ENCODE measurements at regions not wholly inside any gene's neighbourhood (a gene's known extent, or its start where the extent isn't known, plus 50 kb on each side); places are given as distances from the start of the nearest gene placed in this dataset.

DNA sequence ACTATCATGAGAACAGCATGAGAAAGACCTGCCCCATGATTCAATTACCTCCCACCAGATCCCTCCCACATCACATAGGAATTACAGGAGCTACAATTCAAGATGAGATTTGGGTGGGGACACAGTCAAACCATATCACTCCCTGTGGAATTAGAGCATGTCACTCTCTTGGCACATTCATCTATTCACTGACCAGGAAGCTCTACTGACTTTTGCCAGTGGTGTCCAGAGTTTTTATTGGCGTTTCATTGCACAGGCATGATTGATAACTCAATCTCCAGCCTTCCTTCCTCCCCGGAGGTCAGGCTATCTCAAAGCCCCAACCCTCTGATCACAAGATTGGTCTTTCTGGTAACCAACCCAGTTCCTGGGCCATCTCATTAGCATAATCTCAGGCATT, 478.9 kb upstream of the NRP1 start:
- no peak for DNase-seq (ENCODE audit: low read depth)

DNA sequence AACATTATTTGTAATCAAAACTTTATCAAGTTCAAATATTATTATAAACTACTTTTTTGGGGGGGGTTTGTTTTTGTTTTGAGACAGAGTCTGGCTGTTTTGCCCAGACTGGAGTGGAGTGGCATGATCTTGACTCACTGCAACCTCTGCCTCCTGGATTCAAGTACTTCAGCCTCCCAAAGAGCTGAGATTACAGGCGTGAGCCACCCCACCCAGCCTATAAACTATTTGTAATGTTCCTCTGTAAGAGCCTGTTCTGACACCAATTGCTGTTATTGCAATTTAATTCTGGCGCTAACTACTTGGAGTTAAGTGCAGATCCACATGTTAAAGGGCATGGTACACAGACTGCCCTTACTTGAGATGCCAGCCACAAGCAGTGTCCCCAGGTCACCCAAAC, 478.1 kb upstream of the NRP1 start:
- DNase-seq (ENCODE audit: low read depth): no peak

DNA sequence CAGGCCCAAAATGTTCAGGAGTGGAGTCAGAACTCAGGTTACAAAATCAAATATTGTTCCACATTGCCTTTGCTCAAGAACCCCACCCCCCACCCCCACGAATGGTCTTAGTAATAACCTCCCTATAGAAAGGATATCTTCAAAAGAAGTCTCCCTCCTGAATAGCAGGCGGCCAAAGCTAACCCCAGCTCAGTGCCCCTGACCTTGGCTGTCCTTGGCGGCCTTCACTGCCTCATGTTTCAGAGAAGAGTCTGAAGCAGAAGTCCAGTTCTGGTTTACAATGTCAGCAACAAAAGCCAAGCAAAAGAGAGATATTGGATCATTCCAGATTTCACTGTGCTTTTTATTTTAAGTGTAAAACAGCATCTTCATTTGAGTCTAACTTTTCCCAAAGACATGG, 476.5 kb upstream of the NRP1 start:
- no peak for DNase-seq (ENCODE audit: low read depth)

DNA sequence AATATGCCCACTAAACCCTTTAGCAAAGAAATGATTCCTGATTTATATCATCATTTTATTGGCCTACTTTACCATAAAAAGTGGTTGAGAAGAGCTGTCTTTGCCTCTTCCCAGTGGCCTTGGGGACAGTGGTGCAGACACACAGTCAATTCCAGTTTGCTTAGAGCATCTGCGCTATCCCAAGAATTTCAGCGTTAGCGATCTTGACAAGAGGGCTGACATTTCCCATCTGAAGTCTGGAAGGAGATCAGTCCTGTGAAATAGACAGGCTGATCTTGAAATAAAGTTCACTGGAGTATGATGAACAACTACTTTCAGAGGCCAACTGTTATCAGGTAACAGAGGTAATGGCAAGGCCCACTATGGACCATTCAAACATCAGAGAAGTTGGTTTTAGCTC, 475.3 kb upstream of the NRP1 start:
- no peak for DNase-seq (ENCODE audit: low read depth)

DNA sequence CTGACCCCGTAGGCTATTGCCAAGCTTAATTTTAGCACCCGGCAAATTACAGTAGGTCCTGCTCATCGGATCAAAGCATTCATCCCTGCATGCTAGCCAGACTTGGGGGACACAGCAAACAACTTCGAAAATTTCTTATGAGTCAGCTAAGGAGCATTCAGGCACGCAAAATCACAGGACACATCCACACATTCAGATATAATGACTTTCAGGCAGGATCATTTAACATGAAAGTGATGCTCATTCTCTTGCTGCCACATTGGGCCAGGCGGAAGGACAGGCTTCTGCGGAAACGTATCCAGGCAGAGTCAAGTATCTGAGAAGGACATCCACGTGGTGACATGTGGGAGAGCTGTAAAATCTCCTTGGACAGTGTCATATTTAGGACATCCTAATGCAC, 474.0 kb upstream of the NRP1 start:
- no peak for DNase-seq (ENCODE audit: low read depth)

DNA sequence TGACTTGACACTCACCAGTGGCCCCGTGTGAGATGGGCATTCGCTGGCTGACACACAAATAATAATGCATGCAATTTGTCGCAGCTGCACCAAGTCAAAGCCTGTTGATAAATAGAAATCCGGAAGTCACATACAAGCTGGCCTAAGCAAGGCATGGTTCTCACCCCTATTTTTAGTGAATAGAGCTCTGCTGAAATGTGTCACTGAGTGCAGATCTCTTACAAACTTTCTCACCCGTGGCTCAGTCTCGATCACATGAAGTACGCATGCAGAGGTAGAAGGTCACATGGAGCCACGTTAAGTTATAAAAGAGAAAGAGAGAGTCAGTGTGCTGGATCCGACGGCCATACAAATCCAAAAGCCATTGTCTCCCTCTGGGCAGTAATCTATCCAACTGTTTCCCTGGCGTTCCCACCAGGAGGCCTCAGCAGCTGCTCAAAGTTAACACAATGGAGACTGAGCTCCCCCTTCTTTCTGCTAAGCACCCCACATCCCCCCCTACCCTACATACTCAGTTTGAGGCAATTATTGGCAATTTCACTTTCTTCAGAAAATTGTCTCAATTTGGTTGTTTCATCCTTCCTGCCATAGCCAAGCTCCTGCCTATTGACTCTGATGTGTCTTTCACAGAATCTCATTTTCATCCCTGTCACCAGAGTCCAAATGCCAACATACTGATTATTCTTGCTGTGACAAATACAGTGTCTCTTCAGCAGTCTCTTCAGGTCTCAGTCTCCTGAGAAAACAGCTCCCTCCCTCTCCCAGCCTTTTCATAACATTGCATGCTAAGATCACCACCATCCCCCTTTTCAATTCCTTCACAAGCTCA, 473.3 kb upstream of the NRP1 start:
- no peak for DNase-seq (ENCODE audit: low read depth)

DNA sequence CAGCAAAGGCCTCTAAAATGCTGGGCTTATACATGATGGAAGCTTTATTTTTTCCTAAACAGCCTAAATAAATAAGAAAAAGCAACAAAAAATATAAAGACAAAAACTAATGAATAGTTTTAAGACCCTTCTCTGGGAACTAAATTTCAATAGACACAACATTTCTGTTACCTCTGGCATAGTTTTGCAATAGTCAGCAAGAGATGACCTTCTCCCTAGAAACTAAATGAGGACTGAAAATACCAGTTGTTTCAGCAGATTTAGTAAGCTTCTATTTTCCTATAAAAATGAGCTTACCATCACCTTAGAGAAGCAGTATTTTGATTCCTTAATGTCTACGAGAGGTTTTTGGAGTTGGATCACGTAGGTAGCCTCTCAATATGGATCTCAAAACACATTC, 471.4 kb upstream of the NRP1 start:
- no peak for DNase-seq (ENCODE audit: low read depth)

DNA sequence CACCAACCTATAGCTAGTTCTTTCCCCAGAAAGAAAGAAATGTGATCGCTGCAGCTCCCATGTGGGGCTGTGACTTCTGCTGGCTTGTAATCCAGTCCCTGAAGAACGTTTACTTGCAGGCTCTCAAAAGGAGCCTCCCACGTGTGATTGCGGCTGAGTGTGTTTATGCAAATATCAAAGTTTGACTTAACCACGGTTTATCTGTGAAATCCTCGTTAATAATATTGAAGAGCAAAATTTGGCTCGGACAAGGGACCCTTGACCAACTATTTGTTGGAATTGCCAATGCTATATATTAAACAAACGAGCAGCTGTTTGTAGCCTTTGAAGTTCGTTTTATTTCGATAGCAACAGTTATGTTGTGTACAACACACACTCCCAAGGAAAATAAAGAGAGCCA, 470.1 kb upstream of the NRP1 start:
- no peak for DNase-seq (ENCODE audit: low read depth)

DNA sequence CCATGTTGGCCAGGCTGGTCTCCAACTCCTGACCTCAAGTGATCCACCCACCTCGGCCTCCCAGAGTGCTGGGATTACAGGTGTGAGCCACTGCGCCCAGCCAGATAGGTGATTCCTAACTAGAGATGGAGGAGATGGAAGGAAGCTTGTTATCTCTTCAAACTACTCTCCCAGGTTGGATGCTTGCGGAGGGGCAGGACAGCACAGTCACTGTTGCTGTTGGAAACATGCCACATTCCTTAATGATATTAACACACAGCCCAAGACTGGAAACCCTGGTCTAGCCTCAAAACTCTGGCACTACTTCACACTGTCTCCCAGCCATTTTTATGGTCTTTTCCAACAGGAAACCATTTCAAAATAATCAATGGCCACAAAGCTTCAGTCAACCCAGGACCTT, 468.8 kb upstream of the NRP1 start:
- DNase-seq (ENCODE audit: low read depth): no peak

DNA sequence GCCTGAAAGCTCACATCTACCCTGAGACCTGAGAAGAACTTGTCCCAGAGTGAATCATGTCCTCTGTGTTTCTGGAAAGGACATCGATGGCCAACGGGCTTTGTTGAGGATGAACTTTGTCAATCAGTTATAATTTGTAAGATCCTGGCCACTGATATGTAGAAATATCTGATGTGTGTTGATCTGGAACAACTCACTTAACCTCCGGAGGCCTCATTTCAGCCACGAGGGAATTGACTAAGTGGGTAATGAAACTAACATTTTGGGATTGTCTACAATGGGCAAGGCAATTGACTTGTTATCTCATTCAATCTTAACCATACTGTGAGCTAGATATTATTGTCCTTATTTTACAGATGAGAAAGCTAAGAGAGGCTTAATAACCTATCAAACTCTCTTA, 468.1 kb upstream of the NRP1 start:
- no peak for DNase-seq (ENCODE audit: low read depth)

DNA sequence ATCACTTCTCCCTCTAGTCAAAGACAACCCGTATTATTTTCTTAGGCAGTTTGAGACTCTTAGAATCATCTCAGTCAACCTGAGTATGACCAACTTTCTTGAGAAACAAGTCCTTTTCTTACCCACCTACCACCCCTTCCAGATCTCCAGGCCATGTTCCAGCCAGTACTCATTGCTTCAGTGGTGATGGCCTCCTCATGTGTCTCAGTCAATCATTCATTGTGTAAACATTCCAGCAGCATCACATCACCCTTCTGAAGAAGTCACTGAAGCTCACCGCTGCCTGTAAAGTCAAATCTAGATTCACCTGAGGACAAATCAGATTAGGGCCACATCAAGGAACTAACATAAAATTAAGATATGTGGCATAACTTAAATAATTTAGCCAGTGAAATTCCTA, 467.2 kb upstream of the NRP1 start:
- no peak for DNase-seq (ENCODE audit: low read depth)

DNA sequence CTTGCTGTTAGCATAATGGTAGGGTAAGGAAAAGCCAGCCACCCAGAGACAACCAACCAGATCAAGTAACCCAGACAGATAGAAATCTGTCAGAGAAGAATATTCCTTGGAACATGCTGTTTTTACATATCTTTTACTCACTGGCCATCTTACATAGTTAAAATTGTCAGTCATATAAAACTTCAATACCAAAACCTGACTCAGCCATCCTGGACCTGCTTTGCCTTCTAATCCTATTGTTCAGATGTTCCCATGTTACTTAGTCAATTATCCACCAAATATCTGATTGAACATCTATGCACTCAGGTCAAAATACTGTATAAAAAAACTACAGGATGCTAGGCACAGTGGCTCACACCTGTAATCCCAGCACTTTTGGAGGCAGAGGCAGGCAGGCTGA, 466.5 kb upstream of the NRP1 start:
- no peak for DNase-seq (ENCODE audit: low read depth)

DNA sequence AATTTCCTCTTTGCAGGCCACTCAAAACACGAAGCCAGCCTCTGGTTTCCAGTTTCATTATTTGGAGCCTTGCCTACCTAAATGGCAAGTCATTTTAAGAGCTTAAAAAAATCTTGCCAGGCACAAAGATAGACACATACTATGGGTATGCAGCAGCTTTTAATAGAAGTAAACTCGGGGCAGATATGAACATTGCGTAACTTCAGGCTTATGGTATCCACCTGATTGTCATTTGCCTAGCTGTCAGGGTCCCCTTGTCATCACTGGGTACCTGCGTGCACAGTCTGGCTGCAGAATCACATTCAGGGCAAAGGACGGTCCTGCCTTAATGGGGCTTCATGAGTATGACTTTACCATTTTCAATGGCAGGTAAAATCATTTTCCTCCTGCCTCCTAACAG, 466.1 kb upstream of the NRP1 start:
- no peak for DNase-seq (ENCODE audit: low read depth)

DNA sequence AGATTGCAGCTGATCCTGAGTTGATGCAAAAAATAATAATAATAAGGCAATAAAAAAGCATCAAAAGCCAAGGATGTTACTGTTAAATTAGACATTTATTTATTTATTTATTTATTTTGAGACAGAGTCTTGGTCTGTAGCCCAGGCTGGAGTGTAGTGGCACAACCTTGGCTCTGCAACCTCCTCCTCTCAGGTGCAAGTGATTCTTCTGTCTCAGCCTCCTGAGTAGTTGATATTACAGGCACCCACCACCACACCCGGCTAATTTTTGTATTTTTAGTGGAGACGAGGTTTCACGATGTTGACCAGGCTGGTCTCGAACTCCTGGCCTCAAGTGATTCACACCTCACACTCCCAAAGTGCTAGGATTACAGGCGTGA, 465.5 kb upstream of the NRP1 start:
- DNase-seq (ENCODE audit: low read depth): no peak

DNA sequence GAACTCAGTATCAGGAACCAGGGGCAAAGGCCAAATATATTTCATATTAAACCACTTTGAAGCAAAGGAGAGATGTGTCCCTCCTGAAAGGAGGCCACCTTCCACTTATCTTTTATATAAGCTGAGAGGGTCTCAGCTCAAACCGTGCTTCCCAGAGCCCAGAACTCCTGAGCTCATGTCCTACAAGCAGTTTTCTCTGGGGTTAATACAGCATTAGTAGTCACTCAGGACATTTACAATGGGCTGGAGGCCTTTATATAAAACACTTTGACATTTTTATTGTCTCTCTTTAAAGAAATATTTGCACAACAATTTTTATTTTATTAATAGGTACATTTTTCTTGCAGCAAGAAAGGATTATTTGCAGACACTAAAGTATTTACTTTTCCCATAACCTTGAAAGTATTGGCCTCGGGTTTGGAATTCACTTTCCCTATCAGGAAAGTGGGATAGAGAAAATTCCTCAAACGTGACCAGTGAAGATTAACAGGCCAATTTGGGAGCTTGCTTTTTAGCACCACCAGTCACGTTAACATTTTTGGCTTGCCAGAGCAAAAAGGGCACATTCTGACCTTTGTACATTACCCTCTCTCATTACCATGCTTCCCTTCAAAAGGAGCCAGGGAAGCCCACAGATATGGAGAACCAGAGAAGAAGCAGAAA, 464.9 kb upstream of the NRP1 start:
- DNase-seq (ENCODE audit: low read depth): no peak

DNA sequence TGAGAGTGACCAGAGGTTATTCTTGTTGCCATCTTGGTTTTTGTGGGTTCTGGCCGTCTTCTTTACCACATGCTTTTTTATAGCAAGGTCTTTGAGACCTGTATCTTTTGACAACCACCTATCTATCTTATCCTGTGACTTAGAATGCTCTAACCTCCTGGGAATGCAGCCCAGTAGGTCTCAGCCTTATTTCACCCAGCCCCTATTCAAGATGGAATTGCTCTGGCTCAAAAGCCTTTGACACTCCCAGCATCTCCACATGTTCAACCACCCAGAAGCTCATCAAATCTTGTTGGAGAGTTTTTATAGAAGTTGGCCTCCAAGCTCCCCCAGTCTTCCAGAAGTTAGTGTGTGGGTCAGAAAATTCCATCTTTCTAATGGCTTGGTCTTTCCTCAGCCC, 464.3 kb upstream of the NRP1 start:
- no peak for DNase-seq (ENCODE audit: low read depth)

DNA sequence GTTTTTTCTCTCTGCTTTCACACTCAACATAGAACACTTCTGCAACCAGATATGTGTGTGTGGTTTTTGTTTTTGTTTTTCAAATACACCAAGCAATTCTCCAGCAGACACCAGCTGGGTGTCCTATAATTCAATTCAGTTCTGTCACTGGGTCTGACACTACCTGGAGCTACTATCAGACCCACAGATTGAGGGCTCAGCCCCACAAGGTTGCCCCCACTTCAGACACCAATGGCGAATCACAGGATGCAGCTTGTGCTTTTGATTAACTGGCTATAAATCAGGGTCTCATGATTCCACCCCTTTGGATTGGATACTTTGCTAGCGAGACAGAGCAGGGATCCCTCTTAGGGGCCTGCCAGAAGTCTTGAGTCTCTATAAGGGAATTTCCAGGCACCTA, 462.2 kb upstream of the NRP1 start:
- no peak for DNase-seq (ENCODE audit: low read depth)

DNA sequence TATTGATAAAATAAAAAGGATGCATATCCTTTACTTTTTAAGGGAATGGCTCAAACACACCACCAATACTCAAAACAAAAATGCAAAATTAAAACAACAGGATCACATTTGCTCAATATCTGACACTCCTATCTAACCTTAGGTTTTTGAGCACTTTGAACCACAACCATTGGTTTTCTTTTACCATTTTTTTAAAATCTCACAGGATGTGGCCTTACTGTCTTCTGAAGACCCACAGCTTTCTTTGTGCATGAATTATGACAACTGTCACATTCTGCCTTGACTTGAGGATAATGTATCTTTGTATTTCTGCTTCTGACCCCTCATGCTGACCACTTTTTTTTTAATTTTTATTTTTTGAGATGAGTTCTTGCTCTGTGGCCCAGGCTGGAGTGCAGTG, 461.1 kb upstream of the NRP1 start:
- DNase-seq (ENCODE audit: low read depth): no peak

DNA sequence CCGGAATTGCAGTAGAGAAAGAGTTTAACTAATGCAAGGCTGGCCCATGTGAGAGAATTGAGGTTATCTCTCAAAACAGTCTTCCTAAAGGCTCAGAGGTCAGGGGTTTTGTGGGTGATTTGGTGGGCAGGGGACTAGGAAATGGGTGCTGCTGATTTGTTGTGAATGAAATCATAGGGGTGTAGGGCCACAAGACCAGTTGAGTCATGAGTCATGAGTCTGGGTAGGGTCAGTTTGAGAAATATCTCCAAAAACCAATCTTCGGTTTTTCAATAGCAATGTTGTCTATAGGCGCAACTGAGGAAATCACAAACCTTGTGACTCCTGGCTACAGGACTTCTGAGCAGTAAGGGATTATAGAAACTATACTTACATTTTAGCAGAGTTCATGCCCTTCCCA, 460.0 kb upstream of the NRP1 start:
- DNase-seq (ENCODE audit: low read depth): no peak

DNA sequence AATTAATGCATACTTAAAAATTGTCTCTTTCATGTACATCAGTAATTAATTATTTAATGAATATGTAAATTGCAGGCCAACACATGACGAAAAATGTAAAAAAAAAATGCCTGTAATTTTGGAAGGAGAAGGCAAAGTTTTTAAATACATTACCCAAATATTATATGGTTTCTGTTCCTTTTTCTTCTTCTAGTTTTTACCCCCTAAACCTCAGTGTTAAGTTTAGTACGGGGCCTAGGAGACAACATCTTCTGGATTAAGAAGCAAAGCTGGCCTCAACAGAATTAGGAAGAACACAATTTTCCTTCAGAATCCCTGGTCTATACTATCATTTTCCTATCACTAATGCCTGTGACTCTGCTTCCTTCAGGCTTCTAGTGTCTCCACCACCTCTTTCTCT, 459.3 kb upstream of the NRP1 start:
- DNase-seq (ENCODE audit: low read depth): no peak

DNA sequence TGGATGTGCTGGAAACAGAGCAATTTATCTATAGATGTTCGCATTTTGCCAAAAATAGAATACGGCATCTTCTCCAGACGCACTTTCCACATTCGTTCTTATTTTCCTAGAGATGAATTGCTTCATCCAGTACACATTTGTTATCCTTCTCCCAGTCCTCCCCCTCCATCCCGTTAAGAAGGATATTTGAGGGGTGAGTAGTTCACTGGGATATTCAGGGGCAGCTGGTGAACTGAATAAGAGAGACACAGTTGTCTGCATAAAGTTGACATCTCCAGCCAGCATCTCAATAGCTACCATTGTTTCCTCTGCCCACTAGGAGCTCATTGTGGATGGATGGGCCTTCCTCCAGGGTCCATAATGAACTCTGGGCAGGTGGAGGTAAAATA, 456.8 kb upstream of the NRP1 start:
- DNase-seq (ENCODE audit: low read depth): no peak

DNA sequence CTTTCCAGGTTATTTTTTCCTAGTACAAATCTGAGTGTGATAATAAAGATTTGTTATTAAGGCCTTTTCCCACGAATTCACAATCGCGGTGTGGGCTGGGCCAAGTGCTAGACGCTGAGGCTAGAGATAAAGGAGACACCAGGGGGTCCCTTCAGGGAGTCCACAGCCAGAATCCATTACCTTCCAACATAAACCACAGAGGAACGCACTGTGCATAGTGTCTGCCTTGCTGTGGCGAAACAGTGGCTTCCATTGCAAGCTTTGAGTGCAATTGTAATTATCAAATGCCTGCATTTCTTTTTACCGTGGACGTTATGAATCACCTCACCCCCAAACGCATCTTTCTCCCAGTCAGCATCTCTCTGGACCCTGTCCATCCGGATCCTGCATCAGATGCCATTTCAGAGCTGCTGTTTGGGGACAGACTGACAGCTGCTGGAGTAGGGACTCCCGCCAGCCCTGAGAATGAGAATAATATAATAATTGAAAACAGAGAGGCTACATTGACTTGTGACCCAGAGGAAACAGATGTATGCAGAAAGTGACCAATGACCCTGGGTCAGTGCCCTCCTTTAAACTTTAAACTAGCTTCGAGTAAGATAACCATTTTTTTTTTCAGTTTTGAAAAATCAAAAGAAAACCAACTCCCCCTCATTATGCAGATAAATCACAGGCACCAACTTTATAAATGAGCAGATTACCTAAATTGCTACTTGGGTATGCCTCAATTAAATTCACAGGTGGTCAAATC, 456.2 kb upstream of the NRP1 start:
- DNase-seq (ENCODE audit: low read depth): no peak

DNA sequence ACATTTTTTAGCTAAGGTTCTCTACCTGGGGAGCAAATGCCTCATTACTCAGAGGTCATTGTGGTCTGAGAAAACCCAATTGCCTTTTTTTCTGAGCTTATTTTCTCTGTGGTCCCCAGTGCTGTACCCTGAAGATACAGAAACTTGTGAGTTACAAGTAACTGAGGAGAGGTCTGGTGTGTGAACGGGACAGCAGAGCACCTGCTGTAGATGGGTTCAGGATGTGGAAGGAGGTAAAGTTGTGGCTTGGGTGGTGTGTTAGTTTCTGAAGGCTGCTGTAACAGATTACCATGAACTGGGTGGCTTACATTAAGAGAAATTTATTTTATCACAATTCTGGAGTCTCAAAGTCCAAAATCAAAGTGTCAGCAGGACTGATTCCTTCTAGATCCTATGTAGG, 449.1 kb upstream of the NRP1 start:
- DNase-seq (ENCODE audit: low read depth): no peak
